GM19372 (cell line): ENCODE measurements at regions not wholly inside any gene's neighbourhood (a gene's known extent, or its start where the extent isn't known, plus 50 kb on each side); places are given as distances from the start of the nearest gene placed in this dataset.
"Not testable (repeated sequence)": the region's sequence is repeated elsewhere in the genome, so short reads cannot be mapped to it uniquely, and the experiment has no call there.

ENCODE experiments used
- ATAC-seq: cut with Tn5 transposase; IDR thresholded peaks from one replicate; pipeline ENCODE4 v1.9.1; 2021; ENCODE audit warnings: mild to moderate bottlenecking, low read depth, moderate library complexity; ENCODE audit not compliant: unreplicated experiment

- no peak for ATAC-seq
Observed at GRCh38 chr1:166304131-166304530, 137.3 kb upstream of the FAM78B start.

- no peak for ATAC-seq
Observed at GRCh38 chr1:166305371-166305770, 138.6 kb upstream of the FAM78B start.

GRCh38 chr1:166307261-166308188, 140.7 kb upstream of the FAM78B start:
- no peak for ATAC-seq

- not testable (repeated sequence) for ATAC-seq
Observed at GRCh38 chr1:166316306-166316705, 149.5 kb upstream of the FAM78B start.

- no peak for ATAC-seq
Observed at GRCh38 chr1:166322470-166322869, 155.7 kb upstream of the FAM78B start.

- ATAC-seq, result no peak
Observed at GRCh38 chr1:166327886-166328285, 161.1 kb upstream of the FAM78B start.

- ATAC-seq, result no peak
Observed at GRCh38 chr1:166328956-166329355, 162.2 kb upstream of the FAM78B start.

- ATAC-seq, result no peak
Observed at GRCh38 chr1:166330096-166330495, 163.3 kb upstream of the FAM78B start.

- no peak for ATAC-seq
Observed at GRCh38 chr1:166338105-166338504, 171.3 kb upstream of the FAM78B start.

- ATAC-seq, result no peak
Observed at GRCh38 chr1:166340709-166341108, 173.9 kb upstream of the FAM78B start.

GRCh38 chr1:166343276-166343675, 176.5 kb upstream of the FAM78B start:
- ATAC-seq, result no peak

GRCh38 chr1:166350490-166350889, 183.7 kb upstream of the FAM78B start:
- ATAC-seq, result no peak

- no peak for ATAC-seq
Observed at GRCh38 chr1:166351676-166352075, 184.9 kb upstream of the FAM78B start.

- no peak for ATAC-seq
Observed at GRCh38 chr1:166353213-166353612, 186.4 kb upstream of the FAM78B start.

- ATAC-seq, result no peak
Observed at GRCh38 chr1:166354406-166354805, 187.6 kb upstream of the FAM78B start.

- ATAC-seq, result no peak
Observed at GRCh38 chr1:166365081-166365480, 198.3 kb upstream of the FAM78B start.

- ATAC-seq, result no peak
Observed at GRCh38 chr1:166368030-166368429, 201.2 kb upstream of the FAM78B start.

GRCh38 chr1:166377896-166378295, 211.1 kb upstream of the FAM78B start:
- ATAC-seq, result no peak

- no peak for ATAC-seq
Observed at GRCh38 chr1:166378805-166379204, 212.0 kb upstream of the FAM78B start.

- no peak for ATAC-seq
Observed at GRCh38 chr1:166379447-166379846, 212.6 kb upstream of the FAM78B start.

GRCh38 chr1:166383137-166383536, 216.3 kb upstream of the FAM78B start:
- no peak for ATAC-seq

- ATAC-seq, result no peak
Observed at GRCh38 chr1:166383635-166384346, 217.0 kb upstream of the FAM78B start.
